Neural cell (in vitro differentiated cells): ENCODE measurements at regions not wholly inside any gene's neighbourhood (a gene's known extent, or its start where the extent isn't known, plus 50 kb on each side); places are given as distances from the start of the nearest gene placed in this dataset.

ENCODE experiments used
- H2AFZ ChIP-seq: fragments of 200-600, 300-800 bp; sonication (generic), shearing (Covaris generic); 2 replicates; pipeline ENCODE4 v1.6.0; 2014; ENCODE audit warnings: low read depth, mild to moderate bottlenecking, antibody characterized with exemption, low read length, moderate library complexity
- H3F3A ChIP-seq: fragments of 200-600 bp; shearing (Covaris generic); 2 replicates; pipeline ENCODE4 v1.6.1; 2016; ENCODE audit warnings: mild to moderate bottlenecking, moderate library complexity, mixed read lengths, antibody characterized with exemption, low read length; ENCODE audit not compliant: insufficient read depth, poor library complexity, severe bottlenecking
- H3K27ac ChIP-seq: fragments of 200-600, 300-800 bp; sonication (generic), shearing (Covaris generic); 2 replicates; pipeline ENCODE4 v1.5.1; 2014; ENCODE audit warnings: mild to moderate bottlenecking, low read length, moderate library complexity
- H3K27me3 ChIP-seq: fragments of 300-800, 200-600 bp; sonication (generic), shearing (Covaris generic); 2 replicates; pipeline ENCODE4 v1.6.0; 2014; ENCODE audit warnings: mild to moderate bottlenecking, low read depth, low read length, moderate library complexity; ENCODE audit not compliant: insufficient read depth
- H3K36me3 ChIP-seq: fragments of 300-800, 200-600 bp; sonication (generic), shearing (Covaris generic); 2 replicates; pipeline ENCODE4 v1.5.1; 2014; ENCODE audit warnings: mild to moderate bottlenecking, antibody characterized with exemption, low read length, moderate library complexity; ENCODE audit not compliant: insufficient read depth
- H3K4me2 ChIP-seq: fragments of 300-800, 200-600 bp; sonication (generic), shearing (Covaris generic); 2 replicates; pipeline ENCODE4 v1.6.0; 2014; ENCODE audit warnings: mild to moderate bottlenecking, low read length
- H3K4me3 ChIP-seq: fragments of 300-800, 200-600 bp; sonication (generic), shearing (Covaris generic); 2 replicates; pipeline ENCODE4 v1.5.1; 2014; ENCODE audit warnings: mild to moderate bottlenecking, low read length, moderate library complexity
- H3K79me2 ChIP-seq: fragments of 200-600 bp; shearing (Covaris generic); replicated peaks from 2 replicates; pipeline ENCODE4 v1.6.0; 2014; ENCODE audit warnings: mild to moderate bottlenecking, low read length, moderate library complexity; ENCODE audit not compliant: insufficient read depth
- H3K9ac ChIP-seq: fragments of 300-800, 200-600 bp; sonication (generic), shearing (Covaris generic); 2 replicates; pipeline ENCODE4 v1.6.1; 2016; ENCODE audit warnings: mild to moderate bottlenecking, low read length, mixed read lengths
- H3K9me2 ChIP-seq: fragments of 200-600 bp; shearing (Covaris generic); 2 replicates; pipeline ENCODE4 v1.6.1; 2016; ENCODE audit warnings: mild to moderate bottlenecking, low read length, mixed read lengths; ENCODE audit not compliant: insufficient read depth
- H3K9me3 ChIP-seq: fragments of 200-600, 300-800 bp; sonication (generic), shearing (Covaris generic); 2 replicates; pipeline ENCODE4 v1.6.1; 2016; ENCODE audit warnings: mild to moderate bottlenecking, mixed run types, low read length, moderate library complexity, mixed read lengths
- H4K20me1 ChIP-seq: fragments of 200-600 bp; shearing (Covaris generic); 2 replicates; pipeline ENCODE4 v1.6.1; 2016; ENCODE audit warnings: mild to moderate bottlenecking, mixed run types; ENCODE audit not compliant: insufficient read depth
- EP300 ChIP-seq: fragments of 450-650 bp; conservative IDR thresholded peaks from 2 replicates; pipeline ENCODE4 v1.6.1; 2014; ENCODE audit warnings: antibody characterized with exemption, mild to moderate bottlenecking, moderate library complexity; ENCODE audit not compliant: poor library complexity, severe bottlenecking
- EZH2 ChIP-seq: fragments of 200-600, 300-800 bp; shearing (Covaris generic), sonication (generic); IDR thresholded peaks from 2 replicates; pipeline ENCODE4 v1.6.1; 2014; ENCODE audit warnings: antibody characterized with exemption, low read length, borderline replicate concordance, mild to moderate bottlenecking; ENCODE audit not compliant: insufficient read depth, poor library complexity, severe bottlenecking
- MXI1 ChIP-seq: fragments of 450-650 bp; conservative IDR thresholded peaks from 2 replicates; pipeline ENCODE4 v1.6.1; 2014; ENCODE audit warnings: antibody characterized with exemption, mild to moderate bottlenecking; ENCODE audit not compliant: poor library complexity, severe bottlenecking
- POLR2AphosphoS5 ChIP-seq: IDR thresholded peaks from 2 replicates; pipeline ENCODE4 v1.6.1; 2012
- RAD21 ChIP-seq: fragments of 450-650 bp; conservative IDR thresholded peaks from 2 replicates; pipeline ENCODE4 v1.6.1; 2014; ENCODE audit warnings: antibody characterized with exemption, mild to moderate bottlenecking, moderate library complexity
- REST ChIP-seq: IDR thresholded peaks from 2 replicates; pipeline ENCODE4 v1.6.1; 2012; ENCODE audit warnings: borderline replicate concordance
- SMC3 ChIP-seq: fragments of 450-650 bp; conservative IDR thresholded peaks from 2 replicates; pipeline ENCODE4 v1.6.1; 2014; ENCODE audit warnings: antibody characterized with exemption, mild to moderate bottlenecking, moderate library complexity; ENCODE audit not compliant: poor library complexity
- TAF1 ChIP-seq: IDR thresholded peaks from 2 replicates; pipeline ENCODE4 v1.6.1; 2012; ENCODE audit warnings: low read depth
- TF ChIP-seq, protein P1 (sequence below): fragments of 450-650 bp; IDR thresholded peaks from 2 replicates; pipeline ENCODE4 v1.5.1; 2014; ENCODE audit warnings: antibody characterized with exemption, mild to moderate bottlenecking, moderate library complexity; ENCODE audit not compliant: poor library complexity, severe bottlenecking

GRCh38 chr5:155114655-155115054 lies 101.1 kb downstream of the KIF4B start:
- Histone ChIP-seq H3K4me3 (no peak overlapping the region), H3K9me3 (no peaks in the 10 kb centered on the region), H3K79me2 (no peaks in the 10 kb centered on the region), H3K9me2 (no peaks in the 10 kb centered on the region), H3F3A (no peaks in the 10 kb centered on the region), H4K20me1 (no peaks in the 10 kb centered on the region), H3K27ac (no peak overlapping the region), H2AFZ (no peak overlapping the region), H3K9ac (no peak overlapping the region), H3K4me2 (no peak overlapping the region), H3K27me3 (no peaks in the 10 kb centered on the region), H3K36me3 (no peaks in the 10 kb centered on the region)
- TF ChIP-seq TAF1 (no peak), REST (no peak), EP300 (no peak), RAD21 (no peak), EZH2 (no peak), POLR2AphosphoS5 (no peak), MXI1 (no peak), SMC3 (no peak)
- TF ChIP-seq, protein P1, sequence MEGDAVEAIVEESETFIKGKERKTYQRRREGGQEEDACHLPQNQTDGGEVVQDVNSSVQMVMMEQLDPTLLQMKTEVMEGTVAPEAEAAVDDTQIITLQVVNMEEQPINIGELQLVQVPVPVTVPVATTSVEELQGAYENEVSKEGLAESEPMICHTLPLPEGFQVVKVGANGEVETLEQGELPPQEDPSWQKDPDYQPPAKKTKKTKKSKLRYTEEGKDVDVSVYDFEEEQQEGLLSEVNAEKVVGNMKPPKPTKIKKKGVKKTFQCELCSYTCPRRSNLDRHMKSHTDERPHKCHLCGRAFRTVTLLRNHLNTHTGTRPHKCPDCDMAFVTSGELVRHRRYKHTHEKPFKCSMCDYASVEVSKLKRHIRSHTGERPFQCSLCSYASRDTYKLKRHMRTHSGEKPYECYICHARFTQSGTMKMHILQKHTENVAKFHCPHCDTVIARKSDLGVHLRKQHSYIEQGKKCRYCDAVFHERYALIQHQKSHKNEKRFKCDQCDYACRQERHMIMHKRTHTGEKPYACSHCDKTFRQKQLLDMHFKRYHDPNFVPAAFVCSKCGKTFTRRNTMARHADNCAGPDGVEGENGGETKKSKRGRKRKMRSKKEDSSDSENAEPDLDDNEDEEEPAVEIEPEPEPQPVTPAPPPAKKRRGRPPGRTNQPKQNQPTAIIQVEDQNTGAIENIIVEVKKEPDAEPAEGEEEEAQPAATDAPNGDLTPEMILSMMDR = no peak

GRCh38 chr5:155116456-155117251 lies 103.1 kb downstream of the KIF4B start:
- Histone ChIP-seq H3K27me3 (no peaks in the 10 kb centered on the region), H3K4me2 (no peak overlapping the region), H4K20me1 (no peaks in the 10 kb centered on the region), H2AFZ (no peak overlapping the region), H3K9me2 (no peaks in the 10 kb centered on the region), H3K9ac (no peak overlapping the region), H3K36me3 (no peaks in the 10 kb centered on the region), H3K27ac (no peak overlapping the region), H3K4me3 (no peak overlapping the region), H3F3A (no peaks in the 10 kb centered on the region), H3K79me2 (no peaks in the 10 kb centered on the region), H3K9me3 (no peaks in the 10 kb centered on the region)
- TF ChIP-seq TAF1 = no peak
- no peak for TF ChIP-seq MXI1
- TF ChIP-seq EP300 = no peak
- TF ChIP-seq EZH2 = no peak
- no peak for TF ChIP-seq SMC3
- TF ChIP-seq REST = no peak
